HG02571 (cell line): ENCODE measurements at regions not wholly inside any gene's neighbourhood (a gene's known extent, or its start where the extent isn't known, plus 50 kb on each side); places are given as distances from the start of the nearest gene placed in this dataset.

Experiments
- ATAC-seq: cut with Tn5 transposase; IDR thresholded peaks from one replicate; pipeline ENCODE4 v1.9.1; 2021; ENCODE audit warnings: mild to moderate bottlenecking, moderate library complexity; ENCODE audit not compliant: unreplicated experiment

GRCh38 chr14:38526826-38527501, 271.1 kb upstream of the CLEC14A start:
- no peak for ATAC-seq

GRCh38 chr14:38524636-38525509, 269.0 kb upstream of the CLEC14A start:
- no peak for ATAC-seq

- ATAC-seq, result no peak
Observed at GRCh38 chr14:38522724-38523123, 266.8 kb upstream of the CLEC14A start.

DNA sequence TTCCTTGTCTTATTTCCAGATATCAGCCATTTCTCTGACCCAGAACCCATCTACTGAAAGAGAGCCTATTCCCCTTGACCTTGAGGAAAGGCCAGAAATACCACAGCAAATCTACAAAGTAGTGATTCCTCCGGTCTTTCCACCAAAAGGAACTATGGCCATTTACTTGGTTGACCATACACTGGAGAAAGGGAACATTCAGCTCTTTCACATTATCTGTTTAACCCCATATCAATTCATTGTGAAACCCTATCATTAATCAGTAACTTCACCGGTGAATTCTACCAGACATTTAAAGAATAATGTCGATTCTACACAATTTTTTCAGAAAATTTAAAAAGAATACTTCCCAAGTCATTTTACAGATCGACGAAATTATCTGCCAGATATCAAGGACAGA, 265.7 kb upstream of the CLEC14A start:
- ATAC-seq, result no peak

DNA sequence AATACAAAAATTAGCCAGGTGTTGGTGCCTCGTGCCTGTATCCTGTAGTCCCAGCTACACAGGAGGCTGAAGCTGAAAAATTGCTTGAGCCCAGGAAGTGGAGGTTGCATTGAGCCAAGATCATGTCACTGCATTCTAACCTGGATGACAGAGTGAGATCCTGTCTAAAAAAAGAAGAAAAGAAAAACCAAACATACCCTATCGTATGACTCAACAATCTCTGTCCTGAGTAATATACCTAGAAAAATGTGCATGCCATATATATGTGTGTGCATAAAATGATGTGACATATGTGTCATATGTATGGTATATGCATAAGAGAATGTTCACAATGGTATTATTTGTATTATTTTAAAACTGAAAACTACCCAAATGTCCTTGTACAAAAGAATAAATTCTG, 261.5 kb upstream of the CLEC14A start:
- ATAC-seq, result no peak

DNA sequence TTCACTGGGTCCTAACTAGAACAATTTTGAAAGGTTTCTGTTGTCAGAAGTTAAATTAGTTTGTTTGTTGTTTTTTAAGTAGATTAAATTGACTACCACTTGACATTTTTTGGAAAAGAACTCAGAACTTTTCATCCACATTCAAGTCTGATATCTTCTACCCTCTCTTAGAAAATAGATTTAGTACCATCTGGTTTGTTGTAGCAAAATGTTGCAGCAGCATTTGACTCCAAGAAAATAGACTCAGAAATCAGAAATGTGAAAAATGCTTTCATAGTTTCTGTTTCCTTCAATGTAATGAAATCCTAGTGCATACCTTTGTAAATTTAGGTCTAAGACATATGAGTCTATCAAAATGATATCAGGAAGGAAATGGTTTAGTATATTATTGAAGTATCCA, 256.3 kb upstream of the CLEC14A start:
- no peak for ATAC-seq

DNA sequence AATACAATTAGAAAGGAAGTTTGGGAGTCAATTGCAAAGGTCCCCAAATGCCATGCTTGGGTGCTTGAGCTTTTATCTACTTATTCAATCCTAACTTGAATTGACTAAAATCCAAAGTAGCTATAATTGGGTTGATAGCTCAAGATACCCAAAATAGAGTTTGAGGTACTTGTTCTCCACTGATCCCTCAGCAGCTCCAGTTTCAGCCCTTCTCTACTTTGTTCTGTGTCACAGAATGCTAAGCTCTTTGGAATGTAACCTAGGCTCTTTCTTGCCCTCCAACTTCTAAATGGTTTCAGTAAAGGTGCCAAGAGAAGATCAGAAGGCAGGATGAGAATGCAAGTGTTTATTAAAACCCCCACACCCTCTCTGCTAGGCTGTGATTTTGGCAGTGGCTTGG, 251.4 kb upstream of the CLEC14A start:
- no peak for ATAC-seq

- no peak for ATAC-seq
Observed at GRCh38 chr14:38505973-38506249, 250.0 kb upstream of the CLEC14A start.

GRCh38 chr14:38505221-38505972, 249.5 kb upstream of the CLEC14A start:
- no peak for ATAC-seq

DNA sequence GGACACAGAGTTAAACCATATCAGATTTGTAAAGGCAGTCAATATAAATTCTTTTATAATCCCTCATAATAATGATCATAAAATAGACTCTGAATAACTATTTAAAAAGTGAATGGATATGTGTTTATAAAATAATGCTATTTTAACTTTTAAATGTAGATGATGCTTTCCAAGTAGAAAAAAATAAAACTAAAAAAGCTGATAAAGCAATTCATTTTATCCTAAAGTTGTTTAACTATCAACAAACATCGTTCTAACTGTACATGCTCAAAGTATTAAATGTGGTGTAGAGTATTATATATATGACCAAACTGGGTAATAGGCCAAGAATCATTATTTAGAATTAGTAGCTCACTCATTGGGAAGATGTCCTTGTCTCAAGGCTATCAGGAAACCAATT, 248.3 kb upstream of the CLEC14A start:
- no peak for ATAC-seq

GRCh38 chr14:38502239-38502638, 246.3 kb upstream of the CLEC14A start:
- ATAC-seq, result no peak

DNA sequence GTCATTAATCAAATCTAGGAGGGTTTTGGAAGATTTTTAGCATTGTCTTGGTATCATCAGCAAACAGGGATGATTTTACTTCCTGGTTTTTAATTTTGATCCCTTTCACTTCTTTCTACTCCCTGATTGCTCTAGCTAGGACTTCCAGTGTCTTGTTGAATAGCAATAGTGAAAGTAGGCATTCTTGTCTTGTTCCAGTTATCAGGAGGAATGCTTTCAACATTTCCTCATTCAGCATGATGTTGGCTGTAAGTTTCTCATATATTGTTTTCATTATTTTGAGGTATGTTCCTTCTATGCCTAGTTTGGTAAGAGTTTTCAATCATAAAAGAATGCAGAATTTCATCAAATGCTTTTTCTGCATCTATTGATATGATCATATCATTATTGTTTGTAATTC, 244.2 kb upstream of the CLEC14A start:
- no peak for ATAC-seq

- no peak for ATAC-seq
Observed at GRCh38 chr14:38496092-38496491, 240.2 kb upstream of the CLEC14A start.

DNA sequence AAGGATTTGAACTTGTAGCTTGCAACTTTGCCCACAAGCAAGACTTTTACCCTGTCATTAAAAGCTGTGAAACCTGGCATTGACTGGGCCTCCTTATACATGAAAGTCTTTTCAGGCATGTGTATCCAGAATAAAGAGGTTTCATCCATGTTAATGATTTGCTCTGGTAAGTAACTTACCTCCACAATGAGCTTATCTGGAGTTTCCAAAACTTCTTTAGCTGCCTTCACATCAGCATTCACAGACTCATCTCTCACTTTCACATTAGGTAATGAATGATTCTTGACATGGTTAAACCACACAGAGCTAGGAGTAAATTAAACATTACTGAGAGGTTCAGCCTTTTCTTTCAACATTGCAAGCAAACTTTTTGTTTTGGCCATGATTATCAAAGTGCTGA, 234.4 kb upstream of the CLEC14A start:
- no peak for ATAC-seq

GRCh38 chr14:38485026-38485425, 229.1 kb upstream of the CLEC14A start:
- ATAC-seq, result no peak

GRCh38 chr14:38481952-38482678, 226.2 kb upstream of the CLEC14A start:
- ATAC-seq, result no peak

DNA sequence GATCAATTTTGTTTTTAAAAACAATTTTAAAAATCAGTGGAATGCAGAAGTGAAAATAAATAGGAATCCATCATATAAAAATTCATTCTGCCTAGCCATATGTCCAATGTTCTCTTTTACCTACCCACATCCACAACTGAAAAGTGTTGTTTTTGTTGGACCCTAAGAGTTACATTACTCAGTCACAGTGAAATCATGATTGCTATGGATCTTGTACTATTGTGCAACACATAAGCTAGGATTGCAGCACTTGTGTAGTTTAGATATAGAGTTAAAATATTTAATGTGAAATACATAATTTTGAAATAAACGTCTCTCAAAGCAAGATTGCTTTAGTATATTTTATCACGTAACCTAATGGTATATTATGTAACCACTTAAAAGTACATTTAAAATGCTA, 213.3 kb upstream of the CLEC14A start:
- ATAC-seq, result no peak

DNA sequence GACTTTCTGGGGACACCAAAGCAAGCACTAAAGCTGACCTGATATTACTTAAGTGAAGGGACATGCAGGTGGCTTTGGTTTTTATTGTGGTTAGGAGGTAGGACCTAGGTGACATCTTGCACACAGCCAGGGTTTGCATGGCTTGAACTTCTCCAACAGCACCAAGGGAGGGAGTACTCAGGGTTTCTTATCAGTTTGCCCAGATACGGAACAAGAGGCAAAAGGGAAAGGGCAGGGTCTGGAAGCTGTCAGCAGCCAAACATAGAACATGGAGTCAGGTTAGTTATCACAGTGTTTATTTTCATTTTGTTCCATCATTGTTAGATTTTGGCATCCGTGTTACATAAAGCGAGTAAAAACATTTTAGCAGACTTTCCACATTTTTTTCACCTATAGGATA, 186.3 kb upstream of the CLEC14A start:
- no peak for ATAC-seq

DNA sequence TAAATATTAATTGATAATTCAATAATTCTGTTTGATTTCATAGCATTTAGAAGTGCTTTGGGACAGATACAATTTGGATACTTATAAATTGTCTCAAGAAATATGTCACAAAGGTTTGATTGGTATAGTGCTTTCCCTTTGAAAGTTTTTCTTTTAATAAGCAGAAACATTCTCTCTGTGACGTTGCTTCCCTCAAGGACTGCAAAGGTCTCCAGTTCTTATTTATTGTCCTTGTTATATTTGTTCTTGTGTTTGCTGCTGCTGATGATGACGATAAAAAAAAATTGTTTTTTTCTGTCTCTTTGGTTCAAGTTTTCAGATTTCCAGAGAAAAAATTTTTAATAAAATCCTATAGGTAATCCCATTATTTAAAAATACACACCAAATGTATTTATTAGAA, 176.3 kb upstream of the CLEC14A start:
- no peak for ATAC-seq

GRCh38 chr14:38431156-38431555, 175.3 kb upstream of the CLEC14A start:
- no peak for ATAC-seq

DNA sequence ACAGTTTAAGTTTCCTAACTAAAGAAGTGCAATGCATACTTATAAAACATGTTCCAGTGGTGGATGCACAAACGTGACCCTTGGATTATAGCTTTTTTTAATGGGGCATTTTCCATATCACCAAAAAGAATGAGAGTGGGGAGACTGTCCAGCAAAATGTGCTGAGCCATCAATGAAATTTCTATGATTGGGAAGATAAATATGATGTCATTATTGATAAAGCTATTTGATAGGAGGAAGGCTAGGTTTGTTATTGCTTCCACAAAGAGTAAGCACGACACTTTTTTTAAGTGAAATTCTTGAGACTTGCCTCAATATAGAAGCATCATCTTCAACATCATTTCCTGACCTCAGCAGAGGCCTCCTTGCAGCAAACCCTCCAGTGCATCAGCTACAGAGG, 174.6 kb upstream of the CLEC14A start:
- no peak for ATAC-seq
